ENCODE measurements at regions not wholly inside any gene's neighbourhood (a gene's known extent, or its start where the extent isn't known, plus 50 kb on each side); places are given as distances from the start of the nearest gene placed in this dataset.

DNA sequence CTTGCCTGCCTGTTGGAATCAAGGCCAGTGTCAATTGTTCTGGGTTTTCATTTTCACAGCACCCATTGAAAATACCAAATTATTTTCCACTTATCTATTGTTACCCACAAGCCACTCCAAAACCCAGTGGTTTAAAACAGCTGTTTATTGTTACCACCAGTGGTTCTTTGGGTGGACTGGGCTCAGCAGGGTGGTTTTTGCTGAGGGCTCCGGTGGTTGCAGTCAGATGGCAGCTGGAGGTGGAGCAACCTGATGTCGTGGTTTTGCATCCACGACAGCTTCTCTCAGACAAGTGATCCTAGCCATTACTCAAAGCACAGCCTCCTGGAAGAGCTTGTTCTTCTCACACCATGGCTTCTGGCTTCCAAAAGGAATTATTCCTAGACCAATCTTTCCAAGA lies 235.1 kb upstream of the ADARB2 start:
- TF ChIP-seq POLR2A (IDR thresholded peaks at IDR 0.05; ENCODE audit: low read depth, low read length) = no peak
- TF ChIP-seq, protein P1, sequence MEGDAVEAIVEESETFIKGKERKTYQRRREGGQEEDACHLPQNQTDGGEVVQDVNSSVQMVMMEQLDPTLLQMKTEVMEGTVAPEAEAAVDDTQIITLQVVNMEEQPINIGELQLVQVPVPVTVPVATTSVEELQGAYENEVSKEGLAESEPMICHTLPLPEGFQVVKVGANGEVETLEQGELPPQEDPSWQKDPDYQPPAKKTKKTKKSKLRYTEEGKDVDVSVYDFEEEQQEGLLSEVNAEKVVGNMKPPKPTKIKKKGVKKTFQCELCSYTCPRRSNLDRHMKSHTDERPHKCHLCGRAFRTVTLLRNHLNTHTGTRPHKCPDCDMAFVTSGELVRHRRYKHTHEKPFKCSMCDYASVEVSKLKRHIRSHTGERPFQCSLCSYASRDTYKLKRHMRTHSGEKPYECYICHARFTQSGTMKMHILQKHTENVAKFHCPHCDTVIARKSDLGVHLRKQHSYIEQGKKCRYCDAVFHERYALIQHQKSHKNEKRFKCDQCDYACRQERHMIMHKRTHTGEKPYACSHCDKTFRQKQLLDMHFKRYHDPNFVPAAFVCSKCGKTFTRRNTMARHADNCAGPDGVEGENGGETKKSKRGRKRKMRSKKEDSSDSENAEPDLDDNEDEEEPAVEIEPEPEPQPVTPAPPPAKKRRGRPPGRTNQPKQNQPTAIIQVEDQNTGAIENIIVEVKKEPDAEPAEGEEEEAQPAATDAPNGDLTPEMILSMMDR (conservative IDR thresholded peaks at IDR 0.05; ENCODE audit: low read depth, low read length) = no peak
- no peak for TF ChIP-seq SMC3 (IDR thresholded peaks at IDR 0.05; ENCODE audit: low read depth, low read length)
